RPMI8226 (cell line): ENCODE measurements at regions not wholly inside any gene's neighbourhood (a gene's known extent, or its start where the extent isn't known, plus 50 kb on each side); places are given as distances from the start of the nearest gene placed in this dataset.

ENCODE experiments used
- DNase-seq: peaks from one replicate; pipeline ENCODE4 v3.0.0-alpha.2; 2015

- DNase-seq, result no peak
These were observed 202.1 kb downstream of the NXNL2 start for GRCh38 chr9:88737031-88737430.

DNA sequence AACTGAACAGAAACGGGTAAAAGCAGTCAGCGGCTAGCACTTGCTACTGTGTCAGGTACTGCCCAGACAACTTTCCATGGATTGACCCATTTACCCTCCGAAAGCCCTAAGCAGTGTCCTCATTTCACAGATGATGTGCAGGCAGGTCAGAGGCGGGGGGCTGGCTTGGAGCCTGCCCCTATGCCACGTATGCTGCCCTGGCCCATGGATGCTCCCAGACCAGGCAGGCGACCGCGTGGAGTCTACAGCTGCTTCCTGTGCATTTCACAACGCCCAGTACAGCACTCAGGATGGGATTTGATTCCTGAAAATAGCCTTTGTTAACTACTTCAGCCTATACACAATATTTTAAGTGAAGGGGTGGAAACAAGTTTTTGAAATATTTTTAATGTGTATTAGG lies 202.9 kb downstream of the NXNL2 start:
- DNase-seq, result no peak

- no peak for DNase-seq
These were observed 203.7 kb downstream of the NXNL2 start for GRCh38 chr9:88738709-88739108.

DNA sequence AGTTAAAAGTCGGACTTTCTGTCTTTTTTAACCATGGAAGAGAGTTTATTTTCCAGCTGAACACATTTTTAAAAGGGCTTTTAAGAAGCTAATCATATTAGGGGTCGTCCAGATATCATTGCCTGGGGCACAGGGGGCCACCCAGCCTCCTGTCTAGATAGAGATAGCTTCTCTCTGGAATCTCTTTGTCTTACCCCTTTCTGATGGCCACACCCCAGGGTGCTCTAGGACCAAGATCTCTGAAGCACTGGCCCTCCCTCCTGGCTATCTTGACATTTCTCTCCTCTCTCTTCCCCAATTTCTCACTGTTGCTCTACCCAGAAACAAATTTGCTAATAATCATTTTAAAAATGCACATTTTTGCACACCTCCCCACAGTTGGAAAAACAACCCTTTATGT lies 204.4 kb downstream of the NXNL2 start:
- no peak for DNase-seq

DNA sequence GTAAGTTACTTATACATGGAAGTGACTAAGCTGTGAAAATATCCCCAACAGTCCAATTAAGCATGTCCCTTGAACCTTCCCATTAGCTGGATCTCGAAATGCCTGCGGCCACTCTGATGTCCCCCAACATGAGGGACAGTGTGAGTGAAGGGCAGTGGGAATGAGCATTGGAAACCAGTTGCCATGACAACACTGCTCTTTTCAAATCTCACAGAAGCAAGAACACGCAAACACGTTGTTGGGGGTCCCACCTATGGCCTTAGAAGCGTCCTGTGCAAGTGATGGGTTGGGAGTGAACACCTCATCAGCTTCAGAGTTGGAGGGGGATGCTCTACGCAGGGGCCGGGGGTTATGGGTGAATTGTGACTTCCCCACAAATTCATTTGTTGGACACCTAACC lies 205.9 kb downstream of the NXNL2 start:
- no peak for DNase-seq

DNA sequence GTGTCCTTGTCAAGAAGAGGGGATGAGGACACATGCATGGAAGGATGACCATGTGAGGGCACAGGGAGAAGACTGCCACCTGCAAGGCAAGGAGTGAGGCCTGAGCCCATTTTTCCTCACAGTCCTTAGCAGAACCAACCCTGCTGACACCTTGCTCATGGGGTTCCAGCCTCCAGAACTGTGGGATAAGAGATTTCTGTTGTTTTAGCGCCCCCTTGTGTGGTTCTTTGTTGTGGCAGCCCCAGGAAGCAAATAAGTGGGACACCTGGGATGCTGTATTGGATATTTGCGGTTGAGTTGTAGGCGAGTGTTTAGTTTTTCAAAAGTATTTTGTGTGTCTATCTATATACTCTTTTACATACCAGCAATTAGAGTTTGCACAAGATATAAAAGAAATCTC lies 206.4 kb downstream of the NXNL2 start:
- peak; percentile 22 for DNase-seq

- no peak for DNase-seq
These were observed 207.5 kb downstream of the NXNL2 start for GRCh38 chr9:88742483-88742882.

GRCh38 chr9:88742905-88743304 lies 207.9 kb downstream of the NXNL2 start:
- no peak for DNase-seq

DNA sequence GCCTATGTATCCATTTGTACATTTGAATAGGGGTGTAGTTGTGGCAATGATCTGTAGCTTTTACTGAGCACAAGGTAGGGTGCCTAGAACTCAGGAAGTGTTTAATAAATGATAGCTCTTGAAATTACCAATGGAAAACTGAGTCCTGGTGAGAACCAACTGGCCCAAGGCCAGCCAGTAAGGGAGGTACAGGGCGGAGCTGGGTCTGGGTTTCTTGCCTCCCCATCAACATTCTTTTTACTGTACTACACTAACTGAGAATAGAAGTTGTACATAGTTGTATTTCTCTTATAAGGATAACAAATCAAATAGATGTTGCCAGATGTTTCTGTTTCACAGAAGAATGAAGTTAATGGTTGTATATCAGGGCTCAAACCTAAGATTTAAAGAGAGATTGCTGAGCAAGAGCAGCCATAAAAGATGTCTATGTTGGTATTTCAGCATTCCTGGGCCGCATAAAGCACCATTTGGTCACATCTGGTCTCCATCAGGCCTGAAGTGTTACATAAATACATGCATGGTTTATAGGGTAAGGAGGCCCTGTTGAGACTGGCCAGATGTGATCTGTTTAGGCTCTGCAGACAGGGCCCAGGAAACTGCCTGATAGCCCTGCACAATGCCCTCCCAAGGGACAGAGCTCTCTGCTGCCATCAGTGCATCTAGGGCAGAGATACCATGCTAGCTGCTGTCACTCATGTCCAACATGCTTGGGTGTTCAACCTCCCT lies 210.5 kb downstream of the NXNL2 start:
- DNase-seq, result no peak

DNA sequence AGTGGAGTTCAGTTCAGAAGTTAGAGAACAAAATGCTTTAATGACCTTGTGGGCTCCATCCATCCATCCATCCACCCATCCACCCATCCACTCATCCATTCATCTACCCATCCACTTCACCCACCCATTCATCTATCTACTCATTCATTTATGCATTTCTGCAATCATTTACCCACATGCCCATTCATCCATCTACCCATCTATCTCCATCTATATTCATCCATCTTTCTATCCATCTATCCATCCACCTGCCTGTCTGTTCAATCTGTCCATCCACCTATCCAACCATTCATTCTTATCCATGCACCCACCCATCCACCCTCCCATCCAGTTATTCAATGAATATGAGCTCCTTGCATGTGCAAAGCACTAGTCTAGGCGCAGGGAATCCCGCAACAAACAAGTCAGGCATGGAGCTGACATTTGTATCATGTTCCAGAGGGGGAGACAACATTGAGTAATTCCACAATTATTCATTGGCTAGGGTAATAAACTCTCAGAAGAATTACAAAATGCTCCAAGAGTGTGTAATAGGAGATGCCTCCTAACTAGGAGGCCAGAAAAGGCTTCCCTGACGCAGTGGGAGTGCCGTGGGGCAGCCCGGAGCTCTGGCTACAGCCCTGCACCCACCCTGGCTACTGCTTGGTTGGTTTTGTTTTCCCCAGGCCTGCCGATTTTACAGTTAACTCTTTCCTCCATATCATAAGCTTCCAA lies 211.2 kb downstream of the NXNL2 start:
- no peak for DNase-seq

- no peak for DNase-seq
These were observed 211.9 kb downstream of the NXNL2 start for GRCh38 chr9:88746743-88747398.

DNA sequence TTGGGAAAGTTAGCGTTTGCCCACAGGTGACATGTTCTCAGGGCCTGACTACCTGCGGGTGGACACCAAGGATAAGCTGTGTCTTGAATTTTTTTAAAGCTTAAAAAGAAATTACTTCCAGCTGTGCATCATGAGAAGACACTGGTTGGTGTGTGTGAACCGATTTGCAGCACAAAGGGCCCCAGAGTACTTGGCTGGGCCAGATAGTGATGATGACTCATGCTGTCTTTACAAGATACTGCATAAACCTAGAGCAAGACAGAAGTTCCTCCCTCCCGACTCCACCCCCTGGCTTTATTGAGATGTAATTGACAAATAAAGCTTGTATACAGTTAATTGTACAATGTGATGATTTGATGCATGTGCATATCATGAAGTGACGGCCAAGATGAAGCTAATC lies 212.8 kb downstream of the NXNL2 start:
- no peak for DNase-seq

DNA sequence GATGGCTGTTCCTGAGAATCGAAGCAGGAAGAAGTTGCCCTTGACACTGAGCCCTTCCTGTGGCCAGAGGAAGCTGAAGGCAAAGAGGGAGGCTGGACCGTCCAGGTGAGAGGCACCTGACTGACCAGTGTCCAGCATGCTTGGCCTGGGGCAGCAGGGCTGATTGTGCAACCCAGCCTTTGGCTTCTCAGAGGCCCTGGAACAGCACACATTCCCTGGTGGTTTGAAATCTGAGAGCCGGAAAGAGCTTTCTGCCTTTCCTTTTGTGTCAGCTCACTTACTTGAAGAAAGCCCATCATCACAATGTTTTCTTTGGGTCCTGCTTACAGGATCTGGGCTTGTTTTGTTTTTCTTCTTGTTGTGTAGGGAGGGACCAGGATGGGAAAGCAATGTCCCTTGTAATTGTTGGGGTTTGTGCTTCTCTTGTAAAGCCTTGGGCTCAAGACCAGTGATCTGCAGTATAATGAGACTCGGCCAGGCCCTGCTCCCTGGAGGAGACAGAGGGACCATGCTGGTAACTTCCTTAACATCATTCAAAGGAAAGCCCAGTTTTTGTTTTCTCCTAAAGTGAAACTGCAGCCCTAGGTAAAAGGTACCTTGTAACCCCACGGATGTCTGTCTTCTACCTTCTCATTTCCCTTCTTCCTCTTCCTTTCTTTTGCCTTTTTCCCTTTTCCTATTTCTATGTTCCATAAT lies 213.7 kb downstream of the NXNL2 start:
- DNase-seq, result no peak

- no peak for DNase-seq
These were observed 214.4 kb downstream of the NXNL2 start for GRCh38 chr9:88749420-88749819.

DNA sequence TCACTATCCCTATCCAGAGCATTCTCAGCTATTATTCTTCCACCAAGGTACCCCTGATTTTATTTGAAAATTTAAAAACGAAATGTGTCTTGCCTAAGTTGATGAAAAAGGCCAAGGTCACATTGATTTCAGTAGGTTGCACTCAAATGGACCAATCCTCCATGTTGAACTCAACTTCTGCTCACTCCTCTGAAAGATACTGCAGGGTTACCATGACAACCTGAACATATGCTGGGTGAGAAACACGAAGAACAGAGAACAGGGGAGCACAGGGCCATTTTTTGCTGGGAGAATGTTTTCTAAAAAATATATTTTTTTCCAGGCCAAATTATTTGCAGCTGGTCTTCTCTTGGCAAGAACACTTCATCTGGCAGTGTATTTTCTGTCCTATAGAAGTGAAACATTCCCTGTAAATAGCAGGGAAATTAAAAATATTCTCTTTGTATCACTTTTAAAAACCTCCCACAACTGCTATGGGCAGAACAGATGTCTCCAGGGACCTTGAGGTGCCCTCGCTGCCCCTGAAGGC lies 215.9 kb downstream of the NXNL2 start:
- no peak for DNase-seq

DNA sequence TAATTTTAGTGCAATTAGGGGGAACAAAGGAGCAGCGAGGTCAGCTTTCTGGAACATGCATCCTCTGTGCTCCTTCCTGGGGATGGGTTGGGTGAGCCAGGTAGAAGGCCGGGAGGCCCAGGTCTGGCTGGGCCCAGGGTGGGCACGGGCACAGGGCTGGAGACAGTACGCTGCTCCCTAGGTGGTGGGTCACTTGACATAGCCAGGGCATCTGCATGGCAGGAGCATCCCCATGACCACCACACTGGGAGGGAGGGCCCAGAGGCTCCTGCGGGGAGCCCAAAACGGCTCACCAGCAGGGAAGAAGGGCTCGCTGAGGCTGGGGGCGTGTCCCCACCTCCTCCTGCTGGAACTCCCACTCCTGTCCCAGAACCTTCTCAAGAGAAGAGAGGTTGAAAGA lies 216.8 kb downstream of the NXNL2 start:
- no peak for DNase-seq

- no peak for DNase-seq
These were observed 218.9 kb downstream of the NXNL2 start for GRCh38 chr9:88753691-88754367.

DNA sequence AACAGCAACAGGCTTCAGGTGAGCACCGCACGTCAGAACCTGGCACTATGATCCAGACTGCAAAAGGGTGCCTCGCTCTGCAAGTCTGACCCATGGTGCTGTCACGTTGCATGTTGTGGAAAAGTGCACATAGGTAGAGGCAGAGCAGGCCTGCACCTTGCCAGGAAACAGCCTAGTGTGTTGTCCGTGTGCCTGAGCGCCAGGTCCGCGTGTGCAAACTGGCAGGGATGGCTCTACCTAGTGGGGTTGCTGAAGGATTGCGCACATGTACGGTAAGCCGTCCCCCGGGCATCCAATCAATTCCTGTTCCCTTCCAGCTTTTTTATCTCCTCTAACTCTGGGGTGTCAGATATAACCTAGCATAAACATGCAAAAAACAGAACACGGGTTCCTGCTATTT lies 219.5 kb downstream of the NXNL2 start:
- DNase-seq, result no peak

GRCh38 chr9:88754886-88755285 lies 219.9 kb downstream of the NXNL2 start:
- no peak for DNase-seq

DNA sequence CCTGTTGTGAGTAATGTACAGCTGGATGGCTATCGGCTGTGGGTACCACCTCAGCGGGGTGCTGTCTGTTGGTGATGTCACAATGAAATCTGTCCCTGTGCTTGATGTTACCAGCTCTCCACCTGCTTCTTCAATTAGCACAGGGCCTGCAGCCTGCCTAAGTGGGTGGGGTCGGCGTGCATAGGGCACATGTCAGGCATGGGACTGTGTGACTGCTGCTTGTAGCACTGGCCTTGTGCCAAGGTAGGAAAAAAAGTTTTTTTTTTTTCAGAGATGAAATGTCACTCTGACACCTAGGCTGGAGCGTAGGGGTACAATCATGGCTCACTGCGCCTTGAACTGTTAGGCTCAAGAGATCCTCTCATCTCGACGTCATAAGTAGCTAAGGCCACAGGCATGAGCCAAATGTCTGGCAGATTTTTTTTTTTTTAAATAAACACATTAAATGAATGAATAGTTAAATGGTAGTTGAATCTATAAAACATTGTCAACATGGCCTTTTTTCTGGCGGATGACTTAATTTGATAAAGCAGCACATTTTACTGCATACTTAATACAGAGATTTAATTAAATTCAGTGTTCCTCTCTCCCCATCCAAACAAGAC lies 222.5 kb downstream of the NXNL2 start:
- no peak for DNase-seq

GRCh38 chr9:88759364-88759763 lies 224.4 kb downstream of the NXNL2 start:
- DNase-seq, result no peak

DNA sequence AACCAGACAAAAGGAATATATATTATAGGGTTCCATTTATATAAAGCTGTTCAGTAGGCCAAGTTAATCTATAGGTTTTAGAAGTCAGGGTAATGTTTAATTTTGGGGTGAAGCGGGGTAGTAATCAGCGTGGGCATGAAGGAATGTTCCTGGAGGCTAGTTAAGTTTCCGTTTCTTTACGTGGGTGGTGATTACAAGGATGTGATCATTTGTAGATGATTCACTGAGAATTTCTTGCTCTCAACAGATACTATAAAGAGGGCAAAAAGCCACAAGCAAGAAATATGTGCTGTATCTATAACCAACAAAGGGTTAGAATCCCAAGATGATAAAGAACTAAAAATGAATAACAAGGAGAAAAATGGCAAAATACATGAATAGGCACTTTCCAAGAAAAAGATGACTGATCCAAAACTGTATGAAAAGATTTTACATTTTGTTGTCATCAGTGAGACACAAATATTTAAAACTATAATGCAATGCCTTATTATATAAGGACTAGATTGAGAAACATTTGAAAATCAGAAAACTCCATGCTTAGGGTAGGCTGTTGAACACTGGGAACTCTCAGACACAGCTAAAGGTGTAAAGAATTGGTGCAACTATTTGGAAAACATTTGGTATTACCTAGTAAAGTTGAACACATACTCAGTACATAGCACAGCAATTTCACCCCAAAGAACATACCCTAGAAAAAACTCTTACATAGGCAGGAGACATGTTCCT lies 224.3 kb upstream of the S1PR3 start:
- DNase-seq, result no peak
